WTC11 (cell line): ENCODE measurements at regions not wholly inside any gene's neighbourhood (a gene's known extent, or its start where the extent isn't known, plus 50 kb on each side); places are given as distances from the start of the nearest gene placed in this dataset.

ENCODE experiments used
- ATAC-seq: fragments of 200-7000 bp; cut with Tn5 transposase; 2 replicates; pipeline ENCODE4 v1.10.0; 2021; ENCODE audit warnings: mild to moderate bottlenecking, moderate library complexity
- CTCF ChIA-PET: fragments of 300-600 bp; sonication (Branson Sonifier 250); formaldehyde crosslinking; loops from one replicate; lab custom pipeline; 2021; ENCODE audit warnings: antibody characterized with exemption; lab: Charles Lee
- POLR2A ChIA-PET: fragments of 350-600 bp; sonication (Branson Sonifier 250); formaldehyde crosslinking; loops from one replicate; lab custom pipeline; 2021; ENCODE audit warnings: antibody characterized with exemption; lab: Charles Lee
- DNase-seq: peaks from one replicate; pipeline ENCODE4 v3.0.0; 2021; ENCODE audit warnings: low spot score
- H3K27ac Mint-ChIP-seq: 2 replicates; pipeline ENCODE4 v1.8.0; 2021; ENCODE audit warnings: mixed read lengths
- H3K27me3 Mint-ChIP-seq: 2 replicates; pipeline ENCODE4 v1.8.0; 2021; ENCODE audit warnings: low read depth, mild to moderate bottlenecking, moderate library complexity, mixed read lengths
- H3K36me3 Mint-ChIP-seq: 2 replicates; pipeline ENCODE4 v1.8.0; 2021; ENCODE audit warnings: mixed read lengths
- H3K4me1 Mint-ChIP-seq: 2 replicates; pipeline ENCODE4 v1.8.0; 2022; ENCODE audit warnings: mixed read lengths
- H3K4me3 Mint-ChIP-seq: 2 replicates; pipeline ENCODE4 v1.8.0; 2021; ENCODE audit warnings: mild to moderate bottlenecking, moderate library complexity, mixed read lengths
- H3K9me3 Mint-ChIP-seq: 2 replicates; pipeline ENCODE4 v1.8.0; 2021; ENCODE audit warnings: mixed read lengths
- AR ChIP-seq: fragments of 250-450 bp; sonication (Bioruptor Pico); IDR thresholded peaks from 2 replicates; pipeline ENCODE4 v1.9.0; 2021; ENCODE audit warnings: mild to moderate bottlenecking
- ATF3 ChIP-seq: sonication (generic); formaldehyde crosslinking; conservative IDR thresholded peaks from 2 replicates; pipeline ENCODE4 v1.8.1; 2022; ENCODE audit warnings: mild to moderate bottlenecking, missing genetic modification reagents
- CREB1 ChIP-seq: sonication (generic); formaldehyde crosslinking; IDR thresholded peaks from 2 replicates; pipeline ENCODE4 v1.8.0; 2023; ENCODE audit warnings: mild to moderate bottlenecking, missing genetic modification reagents
- E2F4 ChIP-seq: sonication (generic); formaldehyde crosslinking; IDR thresholded peaks from 2 replicates; pipeline ENCODE4 v1.8.1; 2022; ENCODE audit warnings: low read depth, mild to moderate bottlenecking, moderate library complexity, missing genetic modification reagents, borderline replicate concordance
- ERG ChIP-seq: fragments of 250-450 bp; sonication (Bioruptor Pico); IDR thresholded peaks from 2 replicates; pipeline ENCODE4 v1.8.0; 2021; ENCODE audit warnings: mild to moderate bottlenecking
- ESRRA ChIP-seq: sonication (generic); formaldehyde crosslinking; IDR thresholded peaks from 2 replicates; pipeline ENCODE4 v1.8.1; 2022; ENCODE audit warnings: mild to moderate bottlenecking, missing genetic modification reagents, borderline replicate concordance
- FOXK1 ChIP-seq: sonication (generic); formaldehyde crosslinking; IDR thresholded peaks from 2 replicates; pipeline ENCODE4 v1.8.0; 2022; ENCODE audit warnings: mild to moderate bottlenecking, moderate library complexity, missing genetic modification reagents
- HMGA2 ChIP-seq: fragments of 250-450 bp; sonication (Bioruptor Pico); IDR thresholded peaks from 2 replicates; pipeline ENCODE4 v1.4.0; 2021; ENCODE audit warnings: mild to moderate bottlenecking, moderate library complexity
- JAZF1 ChIP-seq: fragments of 250-450 bp; sonication (Bioruptor Pico); IDR thresholded peaks from 2 replicates; pipeline ENCODE4 v1.9.0; 2021; ENCODE audit warnings: moderate library complexity, mild to moderate bottlenecking, inconsistent platforms
- JUN ChIP-seq: sonication (generic); formaldehyde crosslinking; IDR thresholded peaks from 2 replicates; pipeline ENCODE4 v1.8.0; 2023; ENCODE audit warnings: mild to moderate bottlenecking, missing genetic modification reagents
- NFATC4 ChIP-seq: fragments of 250-450 bp; sonication (Bioruptor Pico); IDR thresholded peaks from 2 replicates; pipeline ENCODE4 v1.9.0; 2021; ENCODE audit warnings: mild to moderate bottlenecking
- NR2C2 ChIP-seq: sonication (generic); formaldehyde crosslinking; IDR thresholded peaks from 2 replicates; pipeline ENCODE4 v1.8.0; 2022; ENCODE audit warnings: mild to moderate bottlenecking, missing genetic modification reagents
- SOX15 ChIP-seq: fragments of 250-450 bp; sonication (Bioruptor Pico); IDR thresholded peaks from 2 replicates; pipeline ENCODE4 v1.9.0; 2021; ENCODE audit warnings: mild to moderate bottlenecking
- STAT6 ChIP-seq: sonication (generic); formaldehyde crosslinking; conservative IDR thresholded peaks from 2 replicates; pipeline ENCODE4 v1.8.1; 2023; ENCODE audit warnings: mild to moderate bottlenecking, low read depth, missing genetic modification reagents, moderate library complexity
- TP53 ChIP-seq: sonication (generic); formaldehyde crosslinking; IDR thresholded peaks from 2 replicates; pipeline ENCODE4 v1.8.1; 2023; ENCODE audit warnings: mild to moderate bottlenecking, missing genetic modification reagents
- USF1 ChIP-seq: sonication (generic); formaldehyde crosslinking; IDR thresholded peaks from 2 replicates; pipeline ENCODE4 v1.8.0; 2022; ENCODE audit warnings: mild to moderate bottlenecking, missing genetic modification reagents
- ZNF121 ChIP-seq: sonication (generic); formaldehyde crosslinking; IDR thresholded peaks from 2 replicates; pipeline ENCODE4 v1.8.0; 2023; ENCODE audit warnings: missing genetic modification reagents
- ZNF232 ChIP-seq: sonication (generic); formaldehyde crosslinking; IDR thresholded peaks from 2 replicates; pipeline ENCODE4 v1.8.0; 2022; ENCODE audit warnings: mild to moderate bottlenecking, missing genetic modification reagents
- ZNF281 ChIP-seq: sonication (generic); formaldehyde crosslinking; IDR thresholded peaks from 2 replicates; pipeline ENCODE4 v1.8.0; 2023; ENCODE audit warnings: mild to moderate bottlenecking, missing genetic modification reagents
- ZNF532 ChIP-seq: fragments of 250-450 bp; sonication (Bioruptor Pico); IDR thresholded peaks from 2 replicates; pipeline ENCODE4 v1.9.0; 2021; ENCODE audit warnings: mild to moderate bottlenecking, borderline replicate concordance
- ZNF671 ChIP-seq: fragments of 250-450 bp; sonication (Bioruptor Pico); IDR thresholded peaks from 2 replicates; pipeline ENCODE4 v1.8.0; 2021; ENCODE audit warnings: mild to moderate bottlenecking

- TF ChIP-seq SOX15 (CRISPR knock-in tag) (no peak), ZNF232 (no peak), ATF3 (CRISPR knock-in tag) (no peak), TP53 (CRISPR knock-in tag) (no peak), NFATC4 (CRISPR knock-in tag) (no peak)
Measured at GRCh38 chr10:60719721-60720120, 58.6 kb upstream of the CDK1 start (continued).

- DNase-seq, result no peak
- no peak for ATAC-seq
- CTCF ChIA-PET, result no interaction called here
- Mint-ChIP-seq H3K36me3 (peaks cover 2% of the 10 kb centered on the region; the same call in 1 of the 2 replicates), H3K4me1 (no peaks in the 10 kb centered on the region), H3K27ac (peak overlapping the region; percentile 54; the same call in 1 of the 2 replicates), H3K27me3 (no peaks in the 10 kb centered on the region), H3K4me3 (no peak overlapping the region), H3K9me3 (peaks cover 7% of the 10 kb centered on the region)
- no peak for TF ChIP-seq HMGA2
- TF ChIP-seq JAZF1 (CRISPR knock-in tag), result no peak
- TF ChIP-seq JUN (CRISPR knock-in tag), result no peak
- TF ChIP-seq AR (CRISPR knock-in tag), result no peak
- no peak for TF ChIP-seq CREB1 (CRISPR knock-in tag)
- no peak for TF ChIP-seq ERG (CRISPR knock-in tag)
- TF ChIP-seq ESRRA (CRISPR knock-in tag), result no peak
- TF ChIP-seq ZNF281 (CRISPR knock-in tag), result no peak
- no peak for TF ChIP-seq ZNF121 (CRISPR knock-in tag)
- TF ChIP-seq NR2C2, result no peak
- TF ChIP-seq ZNF532 (CRISPR knock-in tag), result no peak
- TF ChIP-seq USF1 (CRISPR knock-in tag), result no peak
- no peak for TF ChIP-seq E2F4 (CRISPR knock-in tag)
- no peak for TF ChIP-seq ZNF671 (CRISPR knock-in tag)
- no peak for TF ChIP-seq STAT6 (CRISPR knock-in tag)
- TF ChIP-seq ZNF232, result no peak
- TF ChIP-seq FOXK1 (CRISPR knock-in tag), result no peak
- POLR2A ChIA-PET, result interaction anchor here (1.5 kb wide), 1 partner anchor 59 kb away, joined by 3 read pairs; the partner anchor contains the start of gene CDK1
Measured at GRCh38 chr10:60718886-60719285, 59.4 kb upstream of the CDK1 start.
